ENCODE measurements at regions not wholly inside any gene's neighbourhood (a gene's known extent, or its start where the extent isn't known, plus 50 kb on each side); places are given as distances from the start of the nearest gene placed in this dataset.

DNA sequence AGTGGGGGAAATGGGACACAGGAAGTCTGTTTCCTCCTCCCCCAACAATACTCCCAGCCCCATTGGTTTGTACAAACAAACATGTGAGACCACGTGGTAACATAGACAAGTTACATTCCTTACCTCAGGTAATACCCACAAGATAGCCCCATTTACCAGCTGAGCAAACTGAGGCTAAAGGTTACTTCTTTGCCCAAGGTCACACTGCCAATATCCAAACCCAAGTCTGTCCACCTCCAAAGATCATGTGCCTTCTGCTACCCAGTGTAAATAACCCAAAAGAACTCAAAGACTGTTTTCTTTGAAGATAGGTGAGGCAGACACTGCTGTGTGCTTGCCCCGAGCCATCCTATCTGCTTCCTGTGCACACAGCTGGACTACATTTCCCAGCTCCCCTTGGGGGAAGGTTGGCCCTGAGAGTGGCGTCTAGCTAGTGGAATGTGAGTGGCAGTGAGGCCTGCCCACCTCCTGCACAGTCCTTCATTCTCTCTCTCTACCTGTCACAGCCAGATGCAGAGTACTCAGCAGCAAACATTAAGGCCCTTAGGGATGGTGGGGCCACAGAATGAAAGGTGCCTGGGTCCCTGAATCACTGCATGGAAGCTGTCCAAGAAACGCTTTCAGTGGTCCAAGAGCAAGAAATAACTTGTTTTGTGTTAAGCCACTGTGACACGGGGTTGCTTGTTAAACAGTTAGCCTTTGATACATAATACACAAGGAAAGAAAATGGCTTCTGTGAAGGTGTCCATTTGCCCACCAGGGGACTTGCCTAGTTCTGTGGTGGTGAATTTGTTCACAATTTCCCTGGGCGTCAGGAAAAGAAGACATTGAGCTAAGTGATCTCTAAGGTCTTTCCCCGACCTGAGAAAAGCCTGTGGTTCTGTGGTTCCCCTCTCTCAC is 257.7 kb upstream of the NFE2L3 start (continued):
- TF ChIP-seq, protein P1, sequence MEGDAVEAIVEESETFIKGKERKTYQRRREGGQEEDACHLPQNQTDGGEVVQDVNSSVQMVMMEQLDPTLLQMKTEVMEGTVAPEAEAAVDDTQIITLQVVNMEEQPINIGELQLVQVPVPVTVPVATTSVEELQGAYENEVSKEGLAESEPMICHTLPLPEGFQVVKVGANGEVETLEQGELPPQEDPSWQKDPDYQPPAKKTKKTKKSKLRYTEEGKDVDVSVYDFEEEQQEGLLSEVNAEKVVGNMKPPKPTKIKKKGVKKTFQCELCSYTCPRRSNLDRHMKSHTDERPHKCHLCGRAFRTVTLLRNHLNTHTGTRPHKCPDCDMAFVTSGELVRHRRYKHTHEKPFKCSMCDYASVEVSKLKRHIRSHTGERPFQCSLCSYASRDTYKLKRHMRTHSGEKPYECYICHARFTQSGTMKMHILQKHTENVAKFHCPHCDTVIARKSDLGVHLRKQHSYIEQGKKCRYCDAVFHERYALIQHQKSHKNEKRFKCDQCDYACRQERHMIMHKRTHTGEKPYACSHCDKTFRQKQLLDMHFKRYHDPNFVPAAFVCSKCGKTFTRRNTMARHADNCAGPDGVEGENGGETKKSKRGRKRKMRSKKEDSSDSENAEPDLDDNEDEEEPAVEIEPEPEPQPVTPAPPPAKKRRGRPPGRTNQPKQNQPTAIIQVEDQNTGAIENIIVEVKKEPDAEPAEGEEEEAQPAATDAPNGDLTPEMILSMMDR (IDR thresholded peaks at IDR 0.05 in 2 of 3, conservative IDR thresholded peaks at IDR 0.05 in 1 of 3; ENCODE audit: borderline replicate concordance in 1 of 3, insufficient read depth in 1 of 3, low read depth in 2 of 3, low read length in 2 of 3) = no peak; a peak in 1 of 6 replicates
- no peak for TF ChIP-seq POLR2A (IDR thresholded peaks at IDR 0.05; ENCODE audit: borderline replicate concordance, extremely low read depth, insufficient read depth, insufficient read length)

GRCh38 chr7:25894902-25895791 is 256.9 kb upstream of the NFE2L3 start:
- no TSS peak for BruUV-seq (replicated peaks)
- no peaks in the 10 kb centered on the region for H3K9me2 ChIP-seq (ENCODE audit: insufficient read depth)
- H3K4me3 ChIP-seq (replicated peaks in 1 of 2; ENCODE audit: low read depth in 1 of 2, low read length in 2 of 2) = peak overlapping the region; percentile 18 to 24
- H4K20me1 ChIP-seq (ENCODE audit: insufficient read depth) = no peaks in the 10 kb centered on the region
- ChIA-PET POLR2A (no interaction called here), RAD21 (ENCODE audit: low non-redundant PET in 1 of 2, low total read pairs in 2 of 2, uncharacterized antibody in 2 of 2, unreplicated experiment in 2 of 2) (interaction anchor here (1.3 to 2.8 kb wide), 3 partner anchors 167 to 470 kb away, joined by 4 to 15 read pairs (median 4); no protein-coding TSS in a partner anchor), CTCF (interaction anchor here (0.7 to 5.7 kb wide), 17 partner anchors 9 to 1267 kb away, joined by 3 to 94 read pairs (median 4); no protein-coding TSS in a partner anchor)
- peak overlapping the region; percentile 67 for H3K4me2 ChIP-seq (ENCODE audit: low read length)
- DNase-seq (ENCODE audit: low read depth, low spot score) (peak; percentile 18), ATAC-seq (peak; percentile 74)
- peak overlapping the region; percentile 81 for H2AFZ ChIP-seq (ENCODE audit: low read depth, low read length, poor library complexity, severe bottlenecking)
- peak overlapping the region; percentile 26; the same call in 1 of the 2 replicates for H3K27ac ChIP-seq (ENCODE audit: low read depth, low read length)
- H3K4me1 ChIP-seq (ENCODE audit: control insufficient read depth in 1 of 2, insufficient read depth in 2 of 2, low read length in 2 of 2) = peaks cover 6 to 28% of the 10 kb centered on the region in 2 experiments; a peak in 3 of 4 replicates
- no peaks in the 10 kb centered on the region for H3K36me3 ChIP-seq (ENCODE audit: control insufficient read depth in 1 of 2, insufficient read depth in 2 of 2, low read length in 2 of 2)
- H3K27me3 ChIP-seq (ENCODE audit: insufficient read depth, low read length) = no peaks in the 10 kb centered on the region
- intact Hi-C loops (cut with micrococcal nuclease) = loop anchor here (10.0 kb wide), 1 partner anchor 610 kb away; no protein-coding TSS in a partner anchor
- no peaks in the 10 kb centered on the region for H3K79me2 ChIP-seq (ENCODE audit: insufficient read depth, low read length)
- H3K9ac ChIP-seq (ENCODE audit: low read length) = no peak overlapping the region; the same call in 1 of the 2 replicates
- H3K9me3 ChIP-seq (ENCODE audit: control insufficient read depth in 1 of 2, insufficient read depth in 1 of 2, low read depth in 1 of 2, low read length in 2 of 2) = no peaks in the 10 kb centered on the region
- peak; percentile 66 for TF ChIP-seq YY1 (IDR thresholded peaks at IDR 0.05; ENCODE audit: extremely low read depth, insufficient replicate concordance, low read depth, low read length)
- TF ChIP-seq CEBPB (IDR thresholded peaks at IDR 0.05; ENCODE audit: low read depth) = no peak
- peak; percentile 40; the same call in 1 of the 2 replicates for TF ChIP-seq RAD21 (IDR thresholded peaks at IDR 0.05; ENCODE audit: low read depth)
- TF ChIP-seq ELF1 (IDR thresholded peaks at IDR 0.05; ENCODE audit: borderline replicate concordance, low read depth) = no peak; the same call in 1 of the 2 replicates
- TF ChIP-seq, protein P1 (IDR thresholded peaks at IDR 0.05 in 2 of 3, conservative IDR thresholded peaks at IDR 0.05 in 1 of 3; ENCODE audit: borderline replicate concordance in 1 of 3, insufficient read depth in 1 of 3, low read depth in 2 of 3, low read length in 2 of 3) = peak; percentile 49 to 86 (median 78); a peak in 5 of 6 replicates
- no peak for TF ChIP-seq ZNF274 (IDR thresholded peaks at IDR 0.05; ENCODE audit: low read depth, low read length)
- no peak for TF ChIP-seq ZBTB33 (IDR thresholded peaks at IDR 0.05; ENCODE audit: extremely low read depth, insufficient replicate concordance, low read length)
- TF ChIP-seq JUND (IDR thresholded peaks at IDR 0.05) = no peak
- TF ChIP-seq TCF7L2 (IDR thresholded peaks at IDR 0.05; ENCODE audit: borderline replicate concordance, extremely low read depth, insufficient read depth, insufficient read length) = no peak
- TF ChIP-seq ATF3 (IDR thresholded peaks at IDR 0.05) = no peak
- no peak for TF ChIP-seq SRF (IDR thresholded peaks at IDR 0.05; ENCODE audit: low read depth)
- TF ChIP-seq EGR1 (IDR thresholded peaks at IDR 0.05; ENCODE audit: low read depth) = peak; percentile 91

Data from HCT116 (cell line).